Cardiac fibroblast (primary cell): ENCODE measurements at regions not wholly inside any gene's neighbourhood (a gene's known extent, or its start where the extent isn't known, plus 50 kb on each side); places are given as distances from the start of the nearest gene placed in this dataset.

Experiments
- DNase-seq, 2 donors: peaks; one replicate each; pipeline versions ENCODE4 v3.0.0 to v3.0.0-alpha.2; 2010; ENCODE audit warnings: low read depth in 2 of 2
- H3K4me3 ChIP-seq, 2 donors: replicated peaks in 1 of 2; 1 replicate in 1 of 2; 2 replicates in 1 of 2; pipeline ENCODE4 v1.5.1; 2011; ENCODE audit warnings: low read depth in 2 of 2, low read length in 2 of 2, mild to moderate bottlenecking in 2 of 2, moderate library complexity in 1 of 2
- TF ChIP-seq, protein P1 (sequence below): IDR thresholded peaks from one replicate; pipeline ENCODE4 v1.5.1; 2011; ENCODE audit warnings: low read depth, mild to moderate bottlenecking, low read length, inconsistent platforms

DNA sequence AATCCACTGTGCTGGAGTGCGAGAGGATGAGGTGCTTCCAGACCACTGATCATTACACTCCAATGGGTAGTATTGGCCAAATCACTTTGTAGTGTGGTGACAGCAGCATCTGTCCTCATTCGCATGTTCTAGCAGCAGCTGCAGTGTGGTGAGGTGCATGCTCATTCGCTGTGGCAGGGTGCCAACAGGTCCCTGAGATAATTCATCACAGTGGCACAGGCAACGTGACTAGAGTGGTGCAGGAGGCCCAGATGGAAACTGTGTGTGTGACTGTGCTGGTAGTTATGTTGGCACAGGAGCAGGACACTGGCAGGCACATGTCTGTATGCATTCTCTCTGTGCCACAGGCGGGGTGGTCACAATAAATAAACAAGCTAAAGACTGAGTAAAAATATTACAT lies 329.5 kb upstream of the SYT4 start:
- DNase-seq = no peak
- TF ChIP-seq, protein P1, sequence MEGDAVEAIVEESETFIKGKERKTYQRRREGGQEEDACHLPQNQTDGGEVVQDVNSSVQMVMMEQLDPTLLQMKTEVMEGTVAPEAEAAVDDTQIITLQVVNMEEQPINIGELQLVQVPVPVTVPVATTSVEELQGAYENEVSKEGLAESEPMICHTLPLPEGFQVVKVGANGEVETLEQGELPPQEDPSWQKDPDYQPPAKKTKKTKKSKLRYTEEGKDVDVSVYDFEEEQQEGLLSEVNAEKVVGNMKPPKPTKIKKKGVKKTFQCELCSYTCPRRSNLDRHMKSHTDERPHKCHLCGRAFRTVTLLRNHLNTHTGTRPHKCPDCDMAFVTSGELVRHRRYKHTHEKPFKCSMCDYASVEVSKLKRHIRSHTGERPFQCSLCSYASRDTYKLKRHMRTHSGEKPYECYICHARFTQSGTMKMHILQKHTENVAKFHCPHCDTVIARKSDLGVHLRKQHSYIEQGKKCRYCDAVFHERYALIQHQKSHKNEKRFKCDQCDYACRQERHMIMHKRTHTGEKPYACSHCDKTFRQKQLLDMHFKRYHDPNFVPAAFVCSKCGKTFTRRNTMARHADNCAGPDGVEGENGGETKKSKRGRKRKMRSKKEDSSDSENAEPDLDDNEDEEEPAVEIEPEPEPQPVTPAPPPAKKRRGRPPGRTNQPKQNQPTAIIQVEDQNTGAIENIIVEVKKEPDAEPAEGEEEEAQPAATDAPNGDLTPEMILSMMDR = no peak

DNA sequence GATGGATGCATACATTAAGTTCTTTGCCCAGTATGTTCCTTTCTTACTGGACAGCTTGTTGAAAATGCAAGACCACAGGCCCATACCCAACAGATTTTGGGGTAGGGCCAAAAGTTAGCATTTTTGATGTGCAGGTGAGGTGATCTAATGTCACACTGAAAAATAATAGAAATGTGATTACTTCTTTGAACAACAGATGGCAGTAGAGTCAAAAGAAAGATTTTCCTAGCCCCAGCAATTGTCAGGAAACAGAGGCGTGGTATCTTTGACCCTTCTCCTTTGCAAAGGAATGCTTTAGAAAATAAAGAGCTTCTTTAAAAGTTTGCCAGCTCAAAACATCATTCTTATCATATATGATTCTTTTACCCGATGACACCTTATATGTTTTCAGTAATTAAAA lies 343.6 kb upstream of the SYT4 start:
- TF ChIP-seq, protein P1 = peak; percentile 35
- peak; percentile 37 to 48 for DNase-seq

More for the DNA sequence above, 329.5 kb upstream of the SYT4 start:
- H3K4me3 ChIP-seq = no peak overlapping the region

DNA sequence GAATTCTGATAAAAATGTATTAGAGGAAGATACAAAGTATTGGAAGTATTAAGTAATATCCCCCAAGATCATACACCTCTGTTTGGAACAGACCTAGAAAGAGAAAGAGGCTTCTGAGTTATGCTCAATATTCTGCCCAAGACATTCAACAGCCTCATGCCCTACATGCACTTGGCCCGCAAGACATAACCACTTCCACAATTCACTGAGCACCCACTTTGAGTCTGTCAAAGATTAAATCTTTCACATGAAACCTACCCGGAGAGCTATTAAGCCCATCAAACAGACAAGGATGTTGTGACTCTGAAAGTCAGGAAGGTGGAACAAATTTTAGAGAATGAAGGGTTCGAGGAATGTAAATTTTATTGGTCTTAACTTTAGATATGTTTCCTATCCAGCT lies 344.7 kb upstream of the SYT4 start:
- H3K4me3 ChIP-seq = no peak overlapping the region
- TF ChIP-seq, protein P1 = no peak

More for the DNA sequence above, 343.6 kb upstream of the SYT4 start:
- H3K4me3 ChIP-seq = no peak overlapping the region

DNA sequence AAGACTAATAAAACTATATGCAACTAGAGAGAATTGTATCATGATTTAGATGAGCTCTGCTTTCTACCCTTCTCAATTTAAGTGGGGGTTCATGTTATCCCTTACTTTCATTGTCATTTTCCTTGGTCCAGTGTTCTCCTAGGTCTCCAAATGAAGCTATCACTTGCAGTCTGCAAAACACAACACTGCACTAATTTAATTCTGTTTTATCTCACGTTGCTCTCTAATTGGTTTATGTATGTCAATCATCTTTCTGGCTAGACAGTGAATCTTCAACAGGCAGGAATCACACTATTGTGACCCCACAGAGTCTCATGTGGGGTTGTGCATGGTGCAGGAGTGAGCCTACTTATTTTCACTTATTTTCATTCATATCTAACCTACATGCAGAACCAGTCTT lies 348.3 kb upstream of the SYT4 start:
- no peak overlapping the region for H3K4me3 ChIP-seq
- TF ChIP-seq, protein P1 = no peak

More for the DNA sequence above, 344.7 kb upstream of the SYT4 start:
- DNase-seq = no peak

DNA sequence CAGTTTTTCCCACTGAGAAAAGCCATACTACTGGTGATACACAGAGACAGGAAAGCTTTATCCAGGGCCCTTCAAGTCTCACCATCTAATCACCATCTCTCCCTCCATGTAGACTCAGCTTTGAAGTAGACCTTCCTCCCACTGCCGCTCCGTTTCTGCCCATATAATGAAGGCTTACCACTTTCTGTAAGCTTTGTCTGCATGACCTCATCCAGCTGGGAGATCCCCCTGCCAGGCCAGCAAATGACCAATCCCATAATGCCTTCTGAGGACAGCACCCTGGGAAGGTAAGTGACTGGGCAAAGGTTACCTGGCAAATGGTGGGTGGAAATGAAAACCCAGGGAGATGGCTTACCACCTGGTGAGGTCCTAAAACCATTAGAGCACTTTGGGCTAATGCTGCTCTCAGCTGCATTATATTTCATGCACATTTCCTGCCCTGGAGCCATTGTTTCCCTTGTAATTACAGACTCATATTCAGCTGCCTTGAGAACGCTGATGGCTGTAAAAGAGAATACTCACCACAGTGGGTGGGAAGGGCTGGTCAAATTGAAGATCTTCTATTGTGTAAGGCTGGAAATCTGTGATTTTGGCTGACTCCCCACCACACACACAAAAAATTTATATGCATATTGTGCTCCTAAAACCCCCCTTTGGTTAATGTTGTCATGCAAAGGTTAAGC lies 350.7 kb upstream of the SYT4 start:
- no peak for DNase-seq
- TF ChIP-seq, protein P1 = no peak

More for the DNA sequence above, 348.3 kb upstream of the SYT4 start:
- DNase-seq = no peak

DNA sequence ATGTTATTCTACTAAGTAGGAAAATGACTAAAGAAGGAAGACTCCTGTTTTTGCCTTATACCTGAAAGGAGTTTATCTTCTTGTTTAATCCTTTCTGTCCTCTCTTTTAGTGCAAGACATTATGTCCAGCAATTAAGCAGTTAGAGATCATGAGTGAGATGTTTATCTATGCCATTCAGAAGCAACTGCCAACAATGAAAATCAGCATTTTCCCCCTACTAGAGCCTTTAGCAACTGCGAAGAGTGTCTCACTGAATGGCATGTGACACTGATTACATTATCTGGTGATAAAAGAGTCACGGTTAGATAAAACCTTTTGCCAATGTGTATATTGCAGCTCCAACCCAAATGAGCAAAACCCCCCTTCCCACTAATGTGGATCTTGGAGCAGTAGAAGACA lies 357.7 kb upstream of the SYT4 start:
- TF ChIP-seq, protein P1 = no peak
- no peak overlapping the region for H3K4me3 ChIP-seq
- DNase-seq = no peak

More for the DNA sequence above, 350.7 kb upstream of the SYT4 start:
- no peak overlapping the region for H3K4me3 ChIP-seq

DNA sequence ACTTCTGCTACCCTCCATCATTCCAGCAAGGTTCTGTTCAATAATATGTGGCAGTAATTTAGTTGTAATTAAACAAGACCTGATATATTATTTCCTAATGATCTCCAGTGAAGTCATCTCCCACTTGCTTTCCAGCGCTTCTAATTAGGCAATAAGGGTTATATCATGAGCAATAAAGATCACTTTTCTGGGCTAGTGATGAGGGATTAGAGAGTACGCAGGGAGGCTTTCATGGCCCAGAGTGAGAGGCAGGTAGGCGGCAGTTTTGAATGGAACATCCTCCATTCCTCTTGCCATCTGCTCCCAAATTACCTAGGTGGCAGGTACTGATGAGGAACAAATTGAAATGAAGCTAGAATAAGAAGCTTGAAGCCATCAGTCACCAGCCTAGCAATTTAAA lies 358.1 kb upstream of the SYT4 start:
- H3K4me3 ChIP-seq = no peak overlapping the region
- TF ChIP-seq, protein P1 = no peak

More for the DNA sequence above, 358.1 kb upstream of the SYT4 start:
- no peak for DNase-seq
